ENCODE measurements at regions not wholly inside any gene's neighbourhood (a gene's known extent, or its start where the extent isn't known, plus 50 kb on each side); places are given as distances from the start of the nearest gene placed in this dataset.

DNA sequence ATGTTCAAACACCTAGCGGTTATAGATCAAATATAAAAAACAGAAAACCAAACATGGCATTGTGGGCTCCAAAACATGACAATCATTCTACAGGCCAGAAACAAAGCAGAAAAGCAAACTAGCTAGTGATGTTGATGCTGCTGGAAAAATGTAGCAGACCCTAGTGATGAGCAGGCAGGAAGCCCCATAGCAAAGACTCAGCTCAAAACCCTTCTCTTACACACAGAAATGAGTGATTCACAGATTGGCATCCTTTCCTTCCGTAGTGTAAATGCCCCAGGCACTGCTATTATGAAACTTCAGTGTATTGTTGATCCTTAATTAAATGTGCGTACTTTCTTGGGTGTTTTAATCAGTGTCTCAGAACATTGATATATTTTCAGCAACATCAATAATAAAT, 425.1 kb downstream of the UTRN start:
- TF ChIP-seq, protein P1, sequence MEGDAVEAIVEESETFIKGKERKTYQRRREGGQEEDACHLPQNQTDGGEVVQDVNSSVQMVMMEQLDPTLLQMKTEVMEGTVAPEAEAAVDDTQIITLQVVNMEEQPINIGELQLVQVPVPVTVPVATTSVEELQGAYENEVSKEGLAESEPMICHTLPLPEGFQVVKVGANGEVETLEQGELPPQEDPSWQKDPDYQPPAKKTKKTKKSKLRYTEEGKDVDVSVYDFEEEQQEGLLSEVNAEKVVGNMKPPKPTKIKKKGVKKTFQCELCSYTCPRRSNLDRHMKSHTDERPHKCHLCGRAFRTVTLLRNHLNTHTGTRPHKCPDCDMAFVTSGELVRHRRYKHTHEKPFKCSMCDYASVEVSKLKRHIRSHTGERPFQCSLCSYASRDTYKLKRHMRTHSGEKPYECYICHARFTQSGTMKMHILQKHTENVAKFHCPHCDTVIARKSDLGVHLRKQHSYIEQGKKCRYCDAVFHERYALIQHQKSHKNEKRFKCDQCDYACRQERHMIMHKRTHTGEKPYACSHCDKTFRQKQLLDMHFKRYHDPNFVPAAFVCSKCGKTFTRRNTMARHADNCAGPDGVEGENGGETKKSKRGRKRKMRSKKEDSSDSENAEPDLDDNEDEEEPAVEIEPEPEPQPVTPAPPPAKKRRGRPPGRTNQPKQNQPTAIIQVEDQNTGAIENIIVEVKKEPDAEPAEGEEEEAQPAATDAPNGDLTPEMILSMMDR (IDR thresholded peaks at IDR 0.05) = no peak
- TF ChIP-seq POLR2AphosphoS5 (IDR thresholded peaks at IDR 0.05) = no peak

All from suprapubic skin (tissue), 3 donors.